IMR-90 (cell line): ENCODE measurements at regions not wholly inside any gene's neighbourhood (a gene's known extent, or its start where the extent isn't known, plus 50 kb on each side); places are given as distances from the start of the nearest gene placed in this dataset.

Experiments
- ATAC-seq: fragments of 200-7000 bp; cut with Tn5 transposase; 2 replicates; pipeline ENCODE4 v1.9.1; 2020; ENCODE audit warnings: low read depth, mild to moderate bottlenecking, moderate library complexity
- BruUV-seq: library from RNA; stranded (reverse); fragments of 400-500 nt; replicated peaks from 2 replicates; lab custom pipeline; 2021; lab: Mats Ljungman, UMichigan
- CTCF ChIA-PET: fragments of 300-600 bp; formaldehyde crosslinking; extraction: SDS; loops from one replicate; lab custom pipeline; 2021; ENCODE audit warnings: antibody characterized with exemption; lab: Yijun Ruan, JAX
- POLR2A ChIA-PET: fragments of 300-600 bp; sonication (Branson Sonifier 250); formaldehyde crosslinking; loops from one replicate; lab custom pipeline; 2022; ENCODE audit warnings: antibody characterized with exemption; ENCODE audit not compliant: unreplicated experiment; lab: Charles Lee
- DNase-seq: peaks from one replicate; pipeline ENCODE4 v3.0.0; 2013
- H2AFZ ChIP-seq: replicated peaks from 2 replicates; pipeline ENCODE3; 2013; ENCODE audit warnings: low read length, mild to moderate bottlenecking; ENCODE audit not compliant: poor library complexity
- H2AK5ac ChIP-seq: 2 replicates; pipeline ENCODE4 v1.6.1; 2013; ENCODE audit warnings: low read depth, low read length, inconsistent platforms
- H2AK9ac ChIP-seq: replicated peaks from 2 replicates; pipeline ENCODE3; 2013; ENCODE audit warnings: mild to moderate bottlenecking, low read depth, low read length, moderate library complexity; ENCODE audit not compliant: poor library complexity
- H2BK120ac ChIP-seq: 2 replicates; pipeline ENCODE4 v1.6.1; 2013; ENCODE audit warnings: low read depth, low read length, inconsistent platforms
- H2BK15ac ChIP-seq: 3 replicates; pipeline ENCODE4 v1.6.1; 2013; ENCODE audit warnings: low read depth, low read length, inconsistent platforms
- H2BK20ac ChIP-seq: 2 replicates; pipeline ENCODE4 v1.6.1; 2013; ENCODE audit warnings: low read depth, mild to moderate bottlenecking, inconsistent platforms, low read length, moderate library complexity
- H2BK5ac ChIP-seq: 2 replicates; pipeline ENCODE4 v1.6.1; 2013; ENCODE audit warnings: mild to moderate bottlenecking, low read depth, low read length, inconsistent platforms; ENCODE audit not compliant: poor library complexity, severe bottlenecking
- H3K14ac ChIP-seq: replicated peaks from 2 replicates; pipeline ENCODE4 v1.6.1; 2013; ENCODE audit warnings: low read depth, low read length, inconsistent platforms
- H3K18ac ChIP-seq: 2 replicates; pipeline ENCODE4 v1.6.1; 2013; ENCODE audit warnings: low read depth, low read length, control low read depth
- H3K23ac ChIP-seq: 2 replicates; pipeline ENCODE4 v1.6.1; 2013; ENCODE audit warnings: low read depth, low read length, inconsistent platforms
- H3K27ac ChIP-seq: 2 replicates; pipeline ENCODE4 v1.5.1; 2013; ENCODE audit warnings: mild to moderate bottlenecking, control low read depth, low read length; ENCODE audit not compliant: insufficient read depth
- H3K27me3 ChIP-seq: 2 replicates; pipeline ENCODE4 v1.6.1; 2013; ENCODE audit warnings: low read length; ENCODE audit not compliant: control insufficient read depth, insufficient read depth
- H3K36me3 ChIP-seq: 2 replicates; pipeline ENCODE4 v1.6.1; 2013; ENCODE audit warnings: low read length, mixed read lengths; ENCODE audit not compliant: control insufficient read depth, insufficient read depth
- H3K4ac ChIP-seq: 2 replicates; pipeline ENCODE4 v1.6.1; 2013; ENCODE audit warnings: low read depth, low read length, inconsistent platforms
- H3K4me1 ChIP-seq: 2 replicates; pipeline ENCODE4 v1.6.1; 2013; ENCODE audit warnings: low read length, mixed read lengths; ENCODE audit not compliant: control insufficient read depth, insufficient read depth
- H3K4me2 ChIP-seq: 2 replicates; pipeline ENCODE4 v1.6.1; 2013; ENCODE audit warnings: low read depth, mild to moderate bottlenecking, control low read depth, low read length, moderate library complexity
- H3K4me3 ChIP-seq: 2 replicates; pipeline ENCODE4 v1.5.1; 2013; ENCODE audit warnings: low read depth, mild to moderate bottlenecking, control low read depth, low read length, moderate library complexity; ENCODE audit not compliant: insufficient read depth
- H3K56ac ChIP-seq: 2 replicates; pipeline ENCODE4 v1.6.1; 2013; ENCODE audit warnings: low read length, inconsistent platforms; ENCODE audit not compliant: insufficient read depth; ENCODE audit errors: extremely low read depth
- H3K79me1 ChIP-seq, 2 experiments: 2 replicates each; pipeline ENCODE4 v1.6.1; 2013; ENCODE audit warnings: low read length in 2 of 2, inconsistent platforms in 1 of 2, low read depth in 1 of 2
- H3K9ac ChIP-seq: 2 replicates; pipeline ENCODE4 v1.6.1; 2013; ENCODE audit warnings: low read depth, low read length, control low read depth
- H3K9me1 ChIP-seq: 2 replicates; pipeline ENCODE4 v1.6.1; 2013; ENCODE audit warnings: low read length, inconsistent platforms; ENCODE audit not compliant: insufficient read depth
- H3K9me3 ChIP-seq: 2 replicates; pipeline ENCODE4 v1.6.1; 2013; ENCODE audit warnings: low read length; ENCODE audit not compliant: control insufficient read depth, insufficient read depth
- H4K20me1 ChIP-seq: 2 replicates; pipeline ENCODE4 v1.6.1; 2013; ENCODE audit warnings: low read length, inconsistent platforms; ENCODE audit not compliant: insufficient read depth
- H4K5ac ChIP-seq: 2 replicates; pipeline ENCODE4 v1.6.1; 2013; ENCODE audit warnings: mild to moderate bottlenecking, low read depth, low read length, control low read depth
- H4K8ac ChIP-seq, 2 experiments: 2 replicates each; pipeline ENCODE4 v1.6.1; 2013; ENCODE audit warnings: low read depth in 2 of 2, low read length in 2 of 2, control low read depth in 1 of 2, inconsistent platforms in 1 of 2
- H4K91ac ChIP-seq: 2 replicates; pipeline ENCODE4 v1.6.1; 2013; ENCODE audit warnings: low read depth, low read length, inconsistent platforms; ENCODE audit not compliant: insufficient read depth
- CEBPB ChIP-seq: IDR thresholded peaks from 2 replicates; pipeline ENCODE4 v1.6.1; 2012; ENCODE audit warnings: low read depth, low read length, improper control_type of control experiment
- MAFK ChIP-seq: IDR thresholded peaks from 2 replicates; pipeline ENCODE4 v1.6.1; 2012; ENCODE audit warnings: low read depth, low read length, improper control_type of control experiment
- RAD21 ChIP-seq: IDR thresholded peaks from 2 replicates; pipeline ENCODE4 v1.6.1; 2012; ENCODE audit warnings: low read length, improper control_type of control experiment
- RCOR1 ChIP-seq: IDR thresholded peaks from 2 replicates; pipeline ENCODE4 v1.6.1; 2012; ENCODE audit warnings: mild to moderate bottlenecking, low read length, improper control_type of control experiment; ENCODE audit not compliant: insufficient replicate concordance
- WGBS, 2 experiments: methylation state at CpG; one replicate each; pipeline versions ENCODE4 v1.1.5 to v1.1.7; 2013; ENCODE audit warnings: missing lambda C conversion rate in 2 of 2; ENCODE audit not compliant: insufficient read length in 1 of 2; ENCODE audit errors: extremely low coverage in 2 of 2; 5-methylcytosine and 5-hydroxymethylcytosine counted together
- dilution Hi-C: fragments of 300-500 bp; cut with HindIII; formaldehyde crosslinking; loops from one replicate; pipeline ENCODE4 v1.14.3; 2018; ENCODE audit warnings: low sequenced_read_pairs; ENCODE audit not compliant: unreplicated experiment
- in situ Hi-C: fragments of 300-500 bp; cut with MboI; formaldehyde crosslinking; loops from 3 replicates; pipeline ENCODE4 v1.14.3; 2019; ENCODE audit warnings: low sequenced_read_pairs, inconsistent platforms, mixed read lengths
- intact Hi-C: fragments of 100-400 bp; cut with micrococcal nuclease; formaldehyde crosslinking; loops from 2 replicates; pipeline ENCODE4 v1.10.0; 2022
- TF ChIP-seq, protein P1 (sequence below): fragments of 150-350 bp; IDR thresholded peaks from 2 replicates; pipeline ENCODE4 v1.6.1; 2016; ENCODE audit warnings: low read depth, mild to moderate bottlenecking, low read length, moderate library complexity, borderline replicate concordance

DNA sequence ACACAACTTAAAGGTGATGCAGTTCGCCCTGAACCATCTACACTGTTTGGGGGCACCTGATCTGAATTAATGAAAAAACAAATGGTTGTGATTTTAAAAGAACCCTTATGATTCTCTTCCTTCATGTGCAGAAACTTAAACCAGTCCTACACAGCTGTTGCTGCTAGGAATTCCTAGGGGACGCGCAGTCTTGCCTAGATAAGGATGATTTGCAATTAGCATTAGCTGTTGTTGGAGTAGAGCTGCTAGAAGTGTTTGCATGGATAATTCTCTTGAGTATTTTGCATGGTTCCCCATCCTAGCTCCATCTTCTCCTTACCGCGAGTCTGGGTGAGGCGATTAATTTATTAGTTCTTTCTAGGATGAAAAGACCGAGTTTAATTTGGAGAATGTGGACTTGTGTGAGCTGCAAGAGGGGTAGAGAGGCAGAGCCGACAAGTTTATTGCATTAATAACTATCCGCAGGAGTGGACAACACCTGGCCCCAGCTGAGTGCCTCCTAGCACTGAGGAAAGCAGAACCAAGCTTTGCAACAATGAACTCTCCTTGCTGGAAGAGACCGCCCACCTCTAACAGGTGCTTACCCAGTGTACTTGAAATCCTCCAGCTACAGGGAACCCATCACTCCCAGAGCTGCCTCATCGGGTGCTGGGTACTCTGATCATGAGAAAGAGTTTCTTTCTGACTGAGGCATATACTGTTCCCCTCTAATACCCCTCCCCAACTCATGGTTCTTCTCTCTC is 75.0 kb upstream of the WNT7A start:
- Histone ChIP-seq H3K4me1 (no peaks in the 10 kb centered on the region), H2AK9ac (no peak overlapping the region), H4K8ac (no peak overlapping the region), H3K4ac (no peak overlapping the region), H3K36me3 (no peaks in the 10 kb centered on the region), H3K9ac (no peak overlapping the region), H3K27me3 (no peaks in the 10 kb centered on the region), H2BK15ac (no peak overlapping the region), H3K4me3 (no peak overlapping the region), H4K91ac (no peak overlapping the region), H2BK120ac (no peak overlapping the region), H2AFZ (no peak overlapping the region), H2BK20ac (no peak overlapping the region), H3K79me1 (no peaks in the 10 kb centered on the region), H3K9me1 (no peaks in the 10 kb centered on the region), H2BK5ac (no peak overlapping the region), H2AK5ac (no peak overlapping the region), H3K4me2 (no peak overlapping the region), H3K27ac (no peak overlapping the region), H4K20me1 (no peaks in the 10 kb centered on the region), H3K56ac (no peak overlapping the region), H3K9me3 (no peaks in the 10 kb centered on the region), H3K18ac (no peak overlapping the region), H3K14ac (no peak overlapping the region), H3K23ac (no peak overlapping the region), H4K5ac (no peak overlapping the region)
- WGBS, 2 experiments: 83% methylated on average over 2 of the region's 11 CpGs; no CpG with 5 or more reads in 1 of the 2 experiments
- DNase-seq: no peak
- intact Hi-C loops: no loop called here
- dilution Hi-C loops: no loop called here
- TF ChIP-seq MAFK: no peak
- TF ChIP-seq, protein P1, sequence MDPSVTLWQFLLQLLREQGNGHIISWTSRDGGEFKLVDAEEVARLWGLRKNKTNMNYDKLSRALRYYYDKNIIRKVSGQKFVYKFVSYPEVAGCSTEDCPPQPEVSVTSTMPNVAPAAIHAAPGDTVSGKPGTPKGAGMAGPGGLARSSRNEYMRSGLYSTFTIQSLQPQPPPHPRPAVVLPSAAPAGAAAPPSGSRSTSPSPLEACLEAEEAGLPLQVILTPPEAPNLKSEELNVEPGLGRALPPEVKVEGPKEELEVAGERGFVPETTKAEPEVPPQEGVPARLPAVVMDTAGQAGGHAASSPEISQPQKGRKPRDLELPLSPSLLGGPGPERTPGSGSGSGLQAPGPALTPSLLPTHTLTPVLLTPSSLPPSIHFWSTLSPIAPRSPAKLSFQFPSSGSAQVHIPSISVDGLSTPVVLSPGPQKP: no peak
- no peak for TF ChIP-seq RCOR1
- no peak for TF ChIP-seq CEBPB
- no peak for TF ChIP-seq RAD21
- ATAC-seq: no peak
- in situ Hi-C loops: no loop called here
- CTCF ChIA-PET: no interaction called here
- POLR2A ChIA-PET: no interaction called here
- BruUV-seq: no TSS peak
